NOMO-1 (cell line): ENCODE measurements at regions not wholly inside any gene's neighbourhood (a gene's known extent, or its start where the extent isn't known, plus 50 kb on each side); places are given as distances from the start of the nearest gene placed in this dataset.

Source experiments
- DNase-seq, 2 experiments: peaks; one replicate each; lab custom pipeline; 2025; ENCODE audit not compliant: unreplicated experiment in 2 of 2; lab: John Stamatoyannopoulos, UW

DNA sequence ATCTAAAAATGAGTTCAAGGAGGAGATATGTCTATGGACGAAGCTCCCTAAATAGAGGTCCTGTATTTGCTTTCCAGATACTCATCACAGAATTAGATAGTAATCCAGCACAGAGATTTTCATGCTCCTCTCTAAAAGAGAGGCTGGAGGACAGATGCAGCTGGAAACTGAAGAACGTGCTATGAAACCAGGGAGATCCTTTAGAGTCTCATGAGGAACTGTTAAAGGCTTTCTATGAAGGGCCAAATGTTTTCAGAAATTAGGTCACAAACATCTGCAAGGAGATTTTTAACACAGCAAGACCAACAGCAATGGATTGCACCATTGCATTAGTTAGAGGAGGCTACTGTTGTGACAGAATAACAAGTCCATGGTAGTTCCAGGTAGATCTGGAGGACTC is 95.6 kb upstream of the ARHGAP20 start:
- DNase-seq: no peak

DNA sequence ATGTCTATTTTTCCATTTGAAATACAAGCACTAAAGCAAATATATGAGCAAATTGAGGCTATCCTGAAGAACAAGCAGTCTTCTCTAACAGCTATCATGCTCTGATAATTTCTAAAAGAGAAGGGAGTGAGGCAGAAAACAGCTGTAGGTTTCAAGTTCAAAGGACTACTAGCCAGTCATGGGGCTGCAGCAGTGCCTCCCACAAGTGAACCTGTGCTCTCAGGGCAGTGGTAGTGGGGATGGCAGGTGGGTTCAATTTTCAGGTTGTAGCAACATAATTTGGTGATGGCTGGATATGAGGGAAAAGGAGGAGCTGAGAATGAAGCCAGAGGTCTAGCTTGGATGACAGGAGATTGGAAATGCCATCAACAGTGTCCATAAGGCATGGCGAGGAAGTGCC is 93.5 kb upstream of the ARHGAP20 start:
- DNase-seq: no peak

DNA sequence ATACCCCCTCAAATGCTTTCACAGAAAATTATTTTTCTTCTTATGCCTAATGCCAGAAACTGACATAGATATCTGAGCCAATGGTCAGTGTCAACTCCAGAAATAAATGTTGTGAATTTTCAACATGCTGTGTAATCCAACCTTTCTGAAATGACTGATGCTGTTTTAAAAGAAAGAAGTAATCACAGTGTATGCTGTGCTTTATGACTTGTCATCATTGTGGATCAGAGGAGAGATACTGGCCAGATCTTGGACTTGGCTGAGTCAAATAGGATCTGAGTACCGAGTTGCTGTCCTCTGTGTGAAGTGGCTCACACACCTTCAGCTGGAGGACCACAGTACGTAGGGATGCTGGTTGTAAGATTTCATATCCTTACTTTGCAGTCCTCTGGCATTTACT is 89.9 kb upstream of the ARHGAP20 start:
- no peak for DNase-seq

DNA sequence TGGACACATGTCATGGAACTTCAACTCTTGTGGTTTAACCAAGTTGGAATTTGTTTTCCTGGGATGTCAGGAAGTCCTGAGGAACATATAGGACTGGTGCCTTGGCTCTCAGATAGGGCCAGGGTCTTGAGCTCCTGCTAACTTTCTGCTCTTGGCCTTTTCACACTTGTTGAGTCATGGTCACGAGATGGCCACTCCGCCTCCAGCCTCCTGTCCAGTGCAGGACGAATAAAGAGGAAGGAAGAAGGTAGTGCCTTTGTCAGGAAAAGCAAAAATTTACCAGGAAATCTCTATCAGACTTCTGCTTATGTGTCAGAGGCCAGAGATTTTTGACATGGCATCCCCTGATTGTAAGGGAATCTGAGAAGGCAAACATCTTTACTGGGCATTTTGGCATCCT is 89.1 kb upstream of the ARHGAP20 start:
- DNase-seq: no peak

DNA sequence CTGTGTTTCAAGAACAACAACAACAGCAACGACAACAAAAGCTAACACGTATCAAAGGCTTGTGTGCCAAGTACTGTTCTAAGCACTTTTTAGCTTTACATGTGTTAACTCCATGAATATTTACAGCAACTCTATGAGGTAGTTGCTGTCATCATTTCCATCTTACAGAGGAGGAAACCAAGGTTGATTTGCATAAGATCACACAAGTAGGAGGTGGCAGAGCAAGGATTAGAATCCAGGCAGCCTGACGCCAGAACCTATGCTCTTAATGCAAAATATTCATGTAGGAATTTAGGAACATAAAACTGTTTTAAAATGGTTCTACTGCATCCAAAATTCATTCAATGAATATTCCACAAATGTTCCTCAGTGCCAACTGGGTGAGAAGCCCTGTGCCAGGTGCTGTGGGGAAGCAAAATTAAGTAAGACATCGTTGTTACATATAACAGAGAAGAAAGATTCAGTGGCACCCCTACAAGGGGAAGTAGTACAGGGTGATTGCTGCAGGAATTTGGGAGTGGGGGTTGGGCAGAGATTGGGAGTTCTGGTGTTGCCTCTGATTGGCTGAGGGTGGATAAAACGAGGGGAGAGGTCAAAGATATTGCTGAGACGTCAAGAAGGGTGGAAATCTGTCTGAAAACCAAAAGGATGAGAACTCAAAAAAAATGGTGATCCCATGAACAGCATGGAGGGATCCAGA is 86.1 kb upstream of the ARHGAP20 start:
- DNase-seq: peak in 1 of 2 experiments; percentile 18

DNA sequence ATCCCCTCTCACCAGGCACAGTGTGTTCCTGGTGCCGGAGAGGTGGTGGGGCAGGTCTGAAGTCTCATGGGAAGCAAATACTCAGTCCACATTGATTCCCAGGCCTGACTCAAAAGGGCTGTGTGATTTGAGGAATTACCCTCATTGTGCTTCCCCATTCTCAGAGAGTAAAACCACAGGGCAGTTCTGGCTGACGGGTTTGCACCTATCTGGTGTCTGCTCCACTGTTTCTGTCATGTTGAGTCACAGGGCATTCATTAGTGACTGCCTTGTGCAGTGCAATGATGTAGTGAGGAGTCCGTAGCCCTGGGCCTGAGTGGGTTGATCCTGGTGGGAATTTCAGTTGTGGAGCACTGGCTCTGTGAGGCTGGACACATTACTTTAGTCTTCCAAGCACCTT is 85.2 kb upstream of the ARHGAP20 start:
- peak; percentile 56 to 77 for DNase-seq

DNA sequence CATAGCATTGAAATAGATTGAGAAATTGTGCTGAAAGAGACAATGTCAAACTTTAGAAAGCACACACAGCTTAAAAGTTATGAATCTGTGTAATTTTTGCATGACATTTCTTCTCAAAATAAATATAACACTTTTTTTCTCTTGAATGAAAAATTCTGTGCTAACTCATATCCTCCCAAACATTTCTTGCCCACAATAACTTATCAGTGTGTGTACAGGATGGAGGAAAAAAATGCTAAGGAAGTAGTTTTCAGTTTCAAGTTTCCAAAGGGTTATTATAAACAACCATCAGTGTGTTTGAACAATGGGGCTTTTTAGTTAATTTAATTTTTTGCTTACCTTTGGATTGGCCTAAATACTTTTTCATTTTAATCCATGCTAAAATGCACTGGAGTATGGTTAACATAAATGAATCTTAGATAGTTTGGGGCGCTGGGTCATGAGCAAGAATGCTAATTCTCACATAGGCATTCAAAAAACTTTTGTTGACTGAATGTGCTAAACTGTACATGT is 82.9 kb upstream of the ARHGAP20 start:
- no peak for DNase-seq

DNA sequence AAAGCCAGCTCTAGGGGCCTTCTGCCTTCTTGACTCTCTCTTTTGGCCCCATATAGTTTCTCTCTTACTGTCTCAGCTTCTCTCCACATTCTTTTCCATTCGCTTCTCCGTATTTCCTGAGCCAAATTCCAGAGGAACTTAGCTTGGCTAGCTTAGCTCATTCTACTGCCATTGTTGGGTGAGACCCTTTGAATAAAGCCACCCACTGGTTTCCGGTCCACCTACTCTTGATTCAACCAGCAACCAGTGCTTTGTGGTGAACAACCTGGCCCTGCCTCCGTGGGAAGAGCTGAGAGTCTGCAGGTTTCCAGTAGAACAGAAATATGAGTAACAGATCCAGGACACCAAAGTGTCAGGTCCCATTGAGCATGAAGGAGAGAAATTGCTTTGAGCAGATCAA is 81.3 kb upstream of the ARHGAP20 start:
- DNase-seq: no peak

DNA sequence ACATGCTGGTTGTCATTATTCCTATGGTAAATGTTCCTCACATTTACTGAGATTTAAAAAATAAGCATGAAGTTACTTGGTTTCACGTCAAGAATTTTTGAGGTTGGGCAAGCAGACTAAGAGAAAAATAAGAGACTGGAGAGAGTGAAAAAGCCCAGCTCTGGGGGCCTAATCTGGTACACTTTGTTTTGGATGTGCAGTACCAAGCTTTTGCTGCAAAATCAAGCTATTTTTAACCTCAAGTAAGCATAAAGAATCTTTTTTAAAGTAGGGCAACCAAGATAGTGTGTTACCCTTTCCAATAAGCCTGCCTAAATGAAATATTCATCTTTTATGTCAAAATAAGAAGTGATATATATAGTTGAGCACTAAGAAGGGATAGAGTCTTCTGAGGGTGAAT is 79.4 kb upstream of the ARHGAP20 start:
- DNase-seq: no peak

DNA sequence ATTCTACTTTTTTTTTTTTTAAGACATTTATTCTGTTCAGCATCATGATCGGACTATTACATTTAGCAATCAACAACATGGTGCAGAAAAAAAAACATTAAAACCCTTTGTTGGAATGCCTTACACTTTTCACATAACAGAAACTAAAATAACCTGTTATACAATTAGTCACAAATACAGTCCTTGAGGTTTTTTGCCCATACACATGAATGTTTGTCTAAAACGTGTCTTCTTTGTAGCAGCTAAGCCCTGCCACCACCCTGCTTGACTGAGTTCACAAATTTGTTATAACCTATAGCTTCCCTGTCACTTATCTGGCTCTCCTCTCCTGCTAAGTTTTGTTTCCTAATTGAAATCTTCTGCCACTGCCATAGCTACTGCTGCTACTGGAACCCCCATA is 75.4 kb upstream of the ARHGAP20 start:
- no peak for DNase-seq

DNA sequence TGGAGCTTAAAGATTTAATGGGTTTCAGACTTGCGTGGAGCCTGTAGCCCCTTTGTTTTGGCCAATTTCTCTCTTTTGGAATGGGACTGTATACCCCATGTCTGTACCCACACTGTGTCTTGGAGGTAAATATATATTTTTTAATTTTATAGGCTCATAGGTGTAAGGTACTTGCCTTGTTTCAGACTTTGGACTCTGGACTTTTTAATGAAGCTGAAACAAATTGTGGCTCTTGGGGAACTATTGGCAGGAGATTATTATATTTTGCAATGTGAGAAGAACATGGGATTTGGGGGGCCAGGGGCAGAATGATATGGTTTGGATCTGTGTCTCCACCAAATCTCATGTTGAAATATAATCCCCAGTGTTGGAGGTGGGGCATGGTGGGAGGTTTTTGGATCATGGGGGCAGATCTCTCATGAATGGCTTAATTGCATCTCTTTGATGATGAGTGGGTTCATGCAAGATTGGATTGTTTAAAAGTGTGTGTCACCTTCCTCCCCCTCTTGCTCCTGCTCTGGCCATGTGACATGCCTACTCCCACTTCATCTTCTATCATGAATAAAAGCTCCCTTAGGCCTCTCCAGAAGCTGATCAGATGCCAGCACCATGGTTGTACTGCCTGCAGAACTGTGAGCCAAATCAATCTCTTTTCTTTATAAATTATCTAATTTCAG is 74.1 kb upstream of the ARHGAP20 start:
- DNase-seq: no peak

DNA sequence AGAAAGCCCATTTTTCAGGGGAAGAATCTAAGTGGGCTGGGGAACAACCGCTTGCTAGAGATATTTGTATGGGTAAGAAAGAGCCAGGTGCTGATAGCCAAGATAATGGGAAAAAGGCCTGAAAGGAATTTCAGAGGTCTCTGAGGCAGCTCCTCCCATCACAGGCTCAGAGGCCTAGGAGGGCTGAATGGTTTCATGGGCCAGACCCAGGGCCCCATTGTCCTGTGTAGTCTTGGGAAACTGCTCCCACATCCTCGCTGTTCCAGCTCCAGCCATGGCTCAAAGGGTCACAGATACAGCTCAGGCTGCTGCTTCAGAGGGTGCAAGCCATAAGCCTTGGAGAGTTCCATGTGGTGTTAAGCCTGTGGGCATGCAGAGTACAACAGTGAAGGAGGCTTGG is 73.2 kb upstream of the ARHGAP20 start:
- no peak for DNase-seq

DNA sequence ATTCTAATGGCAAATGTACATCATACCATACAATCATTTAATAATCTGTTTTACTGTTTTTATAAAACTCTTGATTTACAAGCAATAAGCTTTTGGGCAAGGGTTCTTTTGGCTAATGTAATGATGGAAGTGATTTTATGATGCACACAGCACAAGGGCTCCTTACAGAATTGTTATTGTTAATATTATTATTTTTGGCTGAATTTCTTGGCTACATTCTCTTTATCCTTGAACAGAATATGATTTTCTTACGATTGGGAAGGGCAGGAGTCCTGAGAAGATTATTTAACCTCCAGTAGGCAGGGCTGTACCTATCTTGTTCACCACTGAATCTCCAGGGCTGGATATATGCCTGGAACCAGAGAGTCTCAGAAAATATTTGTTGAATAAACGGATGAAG is 70.4 kb upstream of the ARHGAP20 start:
- no peak for DNase-seq

DNA sequence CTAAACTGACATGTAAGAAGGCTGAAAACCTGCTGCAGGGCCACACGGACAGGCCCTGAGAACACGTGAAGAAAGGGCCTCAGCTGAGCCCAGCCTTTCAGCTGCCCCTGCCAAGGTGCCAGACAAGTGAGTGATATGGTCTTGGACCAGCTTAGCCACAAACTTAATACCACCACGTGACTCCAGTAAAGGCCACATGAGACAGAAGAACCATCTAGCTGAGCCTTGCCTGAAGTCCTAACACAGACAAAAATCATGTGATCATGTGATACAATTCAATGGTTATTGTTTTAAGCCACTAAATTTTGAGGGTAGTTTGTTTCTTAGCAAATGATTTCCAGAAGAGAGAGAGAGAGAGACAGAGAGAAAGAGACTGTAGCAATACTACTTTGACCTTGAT is 66.9 kb upstream of the ARHGAP20 start:
- no peak for DNase-seq

DNA sequence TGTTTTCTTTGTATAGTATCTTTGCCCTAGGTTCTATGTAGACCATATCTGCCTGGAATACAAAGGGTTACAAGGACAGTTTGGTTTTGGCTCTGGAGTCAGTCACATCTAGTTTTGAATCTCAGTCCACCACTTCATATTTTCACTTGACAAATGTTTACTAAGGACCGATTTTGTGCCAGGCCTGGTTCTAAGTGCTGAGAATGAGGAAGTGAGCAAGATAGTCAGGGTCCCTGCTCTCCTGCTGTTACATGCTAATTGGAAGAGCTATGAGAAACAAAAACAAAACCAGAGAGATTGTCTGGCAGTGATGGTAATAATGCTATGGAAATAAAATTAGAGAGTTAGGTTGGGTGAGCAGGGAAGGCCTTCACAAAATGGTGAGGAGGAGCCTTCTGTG is 66.1 kb upstream of the ARHGAP20 start:
- peak in 1 of 2 experiments; percentile 42 for DNase-seq

DNA sequence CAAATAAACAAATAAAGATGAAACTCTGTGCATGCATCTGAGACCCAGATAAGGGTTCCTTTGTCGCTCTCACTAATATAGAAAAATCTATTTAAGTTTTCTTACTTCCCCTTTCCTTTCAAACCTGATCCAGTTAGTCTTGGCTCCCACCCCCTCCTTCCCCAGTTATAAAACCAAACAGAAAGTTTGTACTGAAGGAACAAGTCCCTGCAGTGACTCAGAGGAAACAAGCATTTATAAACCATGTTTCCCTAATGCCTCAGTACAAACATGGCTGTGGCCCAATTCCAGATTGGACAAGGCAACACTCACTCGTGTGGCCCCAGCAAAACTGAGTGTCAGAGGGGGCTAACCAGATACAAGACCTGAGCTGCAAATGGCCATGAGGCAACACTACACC is 65.5 kb upstream of the ARHGAP20 start:
- peak; percentile 31 to 76 for DNase-seq

DNA sequence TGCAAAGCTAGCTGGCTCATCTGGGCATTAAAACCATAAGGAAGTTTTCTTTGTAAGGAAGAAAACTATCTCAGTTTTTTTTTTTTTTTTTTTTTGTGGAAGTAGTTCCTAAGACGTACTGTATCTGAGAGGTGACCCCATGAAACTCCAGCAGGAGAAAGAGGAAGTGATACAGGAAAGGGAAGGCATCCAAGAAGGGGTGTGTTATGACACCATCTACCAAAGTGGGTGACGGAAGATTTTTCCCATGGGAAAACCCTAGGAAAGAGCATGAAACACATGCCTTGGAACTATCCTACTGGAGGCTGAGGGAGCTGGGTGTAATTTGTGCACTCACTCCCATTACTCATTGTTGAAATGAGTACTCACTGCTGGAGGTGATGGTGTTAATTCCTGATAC is 63.8 kb upstream of the ARHGAP20 start:
- no peak for DNase-seq

DNA sequence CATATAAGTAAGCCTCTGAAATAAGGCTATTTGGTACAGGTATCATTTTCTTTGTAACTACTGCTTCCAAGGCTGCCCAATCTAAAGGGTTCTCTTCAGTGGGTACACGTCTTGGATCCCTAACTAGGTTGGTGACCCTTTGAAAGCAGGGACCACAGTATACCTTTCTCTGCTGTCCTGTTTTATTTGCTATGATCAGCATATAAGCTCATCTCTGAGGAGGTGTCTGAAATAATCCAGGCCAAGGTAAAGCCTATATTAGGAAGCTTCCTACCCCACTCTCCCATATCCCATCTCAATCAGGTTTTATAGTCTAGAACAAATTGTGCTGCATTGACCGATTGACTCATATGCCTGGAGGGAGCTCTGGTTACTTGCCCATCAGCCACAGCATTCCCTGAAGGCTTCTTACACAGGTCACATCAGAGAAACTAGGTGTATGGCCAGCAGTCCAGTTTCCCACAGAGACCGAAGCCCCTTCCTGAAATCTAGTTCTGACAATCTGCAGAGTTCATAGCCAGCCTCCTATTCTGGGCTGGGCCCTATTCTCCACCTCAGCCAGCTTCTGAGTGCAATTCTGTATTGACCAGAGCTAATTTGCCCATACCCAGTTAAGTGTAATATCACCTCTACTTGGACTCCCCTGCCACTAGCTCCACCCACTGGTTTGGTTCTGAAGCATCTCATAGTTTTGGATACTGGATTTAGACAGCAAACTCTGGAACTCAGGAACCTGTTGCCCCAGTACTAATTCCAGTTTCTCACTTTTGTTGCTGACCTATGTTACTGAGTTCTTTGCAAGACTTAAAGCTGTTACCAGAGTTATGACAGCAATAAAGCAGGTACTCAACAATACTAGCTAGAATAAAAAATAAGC is 62.1 kb upstream of the ARHGAP20 start:
- no peak for DNase-seq

DNA sequence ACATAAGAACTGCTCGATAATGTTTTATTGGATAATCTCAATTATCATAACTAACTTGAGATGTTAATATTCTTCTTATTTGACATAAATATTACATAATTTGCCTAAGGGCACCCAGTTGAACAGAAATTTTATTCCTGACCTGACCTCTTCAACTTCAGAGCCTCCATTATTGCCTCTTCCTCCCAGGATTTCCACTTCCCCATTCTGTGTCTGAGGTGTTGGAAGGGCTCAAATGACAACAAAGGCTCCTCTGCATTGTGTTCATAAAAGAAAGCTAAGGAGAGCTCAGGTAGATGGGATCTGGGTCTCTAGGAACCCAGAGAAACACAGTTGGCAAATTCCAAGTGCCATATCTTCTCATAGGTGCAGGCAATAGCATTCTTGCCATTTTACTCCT is 61.2 kb upstream of the ARHGAP20 start:
- no peak for DNase-seq

DNA sequence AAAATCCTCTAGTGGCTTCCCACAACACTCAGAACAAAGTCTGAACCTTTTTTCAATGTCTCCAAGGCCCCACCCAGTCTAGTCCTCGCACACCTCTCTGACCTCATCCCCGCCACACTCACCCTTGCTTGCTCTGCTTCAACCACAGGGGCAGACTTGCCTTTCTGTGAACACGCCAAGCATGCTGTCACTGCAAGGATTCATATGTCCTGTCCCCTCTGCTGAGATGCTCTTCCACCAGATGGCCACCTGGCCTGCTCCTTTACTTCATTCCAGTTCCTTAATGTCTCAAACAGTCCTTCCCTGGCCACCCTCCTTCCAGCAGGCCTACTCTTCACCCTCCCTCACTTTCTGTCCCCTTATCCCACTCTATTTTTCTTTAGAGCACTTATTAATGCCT is 60.6 kb upstream of the ARHGAP20 start:
- no peak for DNase-seq

DNA sequence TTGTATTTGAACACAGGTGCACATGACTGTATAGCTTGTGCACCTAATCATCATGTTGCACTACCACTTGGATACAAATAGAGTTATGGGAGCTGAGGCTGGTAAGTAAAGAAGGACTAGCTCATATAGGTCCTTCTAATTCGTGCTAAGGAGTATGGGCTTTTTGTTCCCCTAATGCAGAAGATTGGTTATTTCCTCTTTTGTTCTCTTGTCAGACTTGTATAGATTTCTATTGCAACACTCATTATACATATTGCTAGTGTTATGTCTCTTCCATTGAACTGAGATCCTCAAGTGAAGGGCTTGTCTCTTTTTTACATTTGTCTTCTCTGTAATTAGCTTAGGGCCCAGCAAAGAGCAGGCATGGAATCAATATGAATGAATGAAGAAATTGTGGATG is 54.1 kb upstream of the ARHGAP20 start:
- peak in 1 of 2 experiments; percentile 85 for DNase-seq

DNA sequence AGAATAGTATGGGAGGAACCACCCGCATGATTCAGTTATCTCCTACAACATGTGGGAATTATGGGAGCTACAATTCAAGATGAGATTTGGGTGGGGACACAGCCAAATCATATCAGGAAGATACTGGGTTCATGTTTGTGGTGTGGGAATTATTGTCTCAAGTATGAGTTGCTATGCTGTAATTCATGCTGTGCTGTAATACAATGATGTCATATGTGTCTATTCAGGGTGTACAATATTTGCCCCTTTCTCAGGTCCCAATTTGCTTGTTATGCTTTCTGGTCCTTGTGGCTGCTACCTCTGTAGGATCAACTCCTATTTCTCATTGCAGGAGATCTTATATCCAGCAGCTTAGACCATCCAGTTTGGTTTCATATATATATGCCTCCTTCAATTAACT is 52.2 kb upstream of the ARHGAP20 start:
- DNase-seq: no peak
